ENCODE measurements at regions not wholly inside any gene's neighbourhood (a gene's known extent, or its start where the extent isn't known, plus 50 kb on each side); places are given as distances from the start of the nearest gene placed in this dataset.
"Not testable (repeated sequence)": the region's sequence is repeated elsewhere in the genome, so short reads cannot be mapped to it uniquely, and the experiment has no call there.

DNA sequence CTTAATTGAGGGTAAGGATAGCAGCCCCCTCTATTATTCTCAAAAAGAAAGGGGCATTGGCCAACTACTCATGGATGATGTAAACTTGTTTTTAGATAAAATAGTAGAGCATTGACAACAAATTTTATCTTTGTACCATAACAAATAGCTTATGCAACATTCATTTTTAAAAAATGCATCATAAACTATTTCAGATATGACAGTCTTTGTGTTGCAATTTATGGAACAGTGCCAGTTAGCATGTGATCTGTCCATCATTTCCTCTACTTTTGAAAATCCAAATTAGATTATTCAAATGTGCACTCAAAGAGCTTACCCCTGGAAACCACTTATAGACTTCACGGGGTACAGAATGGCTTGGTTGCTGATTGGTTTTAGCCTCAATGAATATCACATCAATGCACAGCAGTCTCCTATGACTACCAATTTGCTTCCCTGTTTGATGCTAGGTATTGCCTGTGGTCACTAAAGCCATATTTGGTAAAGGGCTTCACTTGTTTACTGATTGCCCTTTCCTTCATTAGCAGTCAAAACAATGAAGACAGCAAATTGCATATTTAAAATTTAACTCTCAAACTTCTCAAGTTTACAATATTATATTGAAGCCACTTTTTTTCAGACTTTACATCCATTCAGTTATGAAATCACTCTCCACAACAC is 274.9 kb upstream of the MGAT4C start:
- no peak for DNase-seq

DNA sequence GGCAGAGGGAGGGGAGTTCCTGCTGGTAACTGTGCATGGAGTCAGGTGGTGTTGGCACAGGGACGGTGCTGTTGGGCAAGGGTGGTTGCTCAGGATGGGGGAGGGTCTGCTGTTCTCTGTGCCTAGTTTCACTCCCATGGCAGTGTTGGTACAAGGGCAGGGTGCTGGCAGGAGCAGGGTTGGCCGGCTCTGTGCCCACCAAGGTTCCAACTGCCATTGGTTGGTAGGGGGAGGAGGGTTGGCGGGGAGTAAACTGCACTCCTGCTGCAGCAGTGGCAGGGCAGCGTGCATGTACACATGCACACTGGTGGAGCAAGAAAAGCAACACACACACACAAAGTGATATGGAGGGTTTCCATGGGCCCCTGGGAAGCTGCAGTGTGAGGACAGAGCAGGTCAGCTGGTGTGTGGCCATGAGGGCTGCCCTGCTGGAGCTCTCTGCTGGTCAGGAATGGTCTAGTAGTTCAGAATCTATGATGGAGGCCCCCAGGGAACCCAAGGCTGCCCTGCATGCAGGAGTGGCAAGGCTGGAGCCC is 269.9 kb upstream of the MGAT4C start:
- no peak for DNase-seq

DNA sequence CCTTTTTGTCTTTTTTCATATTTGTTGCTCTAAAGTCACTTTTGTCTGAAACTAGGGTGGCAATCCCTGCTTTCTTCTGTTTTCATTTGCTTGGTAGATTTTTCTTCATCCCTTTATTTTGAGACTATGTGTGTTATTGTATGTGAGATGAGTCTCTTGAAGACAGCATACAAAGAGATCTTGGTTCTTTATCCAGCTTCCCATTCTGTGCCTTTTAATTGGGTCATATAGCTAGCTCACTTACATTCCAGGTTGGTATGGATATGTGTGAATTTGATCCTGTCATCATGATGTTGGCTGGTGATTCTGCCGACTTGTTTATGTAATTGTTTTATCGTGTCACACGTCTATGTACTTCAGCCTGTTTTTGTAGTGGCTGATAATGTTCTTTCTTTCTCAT is 267.7 kb upstream of the MGAT4C start:
- DNase-seq: no peak

DNA sequence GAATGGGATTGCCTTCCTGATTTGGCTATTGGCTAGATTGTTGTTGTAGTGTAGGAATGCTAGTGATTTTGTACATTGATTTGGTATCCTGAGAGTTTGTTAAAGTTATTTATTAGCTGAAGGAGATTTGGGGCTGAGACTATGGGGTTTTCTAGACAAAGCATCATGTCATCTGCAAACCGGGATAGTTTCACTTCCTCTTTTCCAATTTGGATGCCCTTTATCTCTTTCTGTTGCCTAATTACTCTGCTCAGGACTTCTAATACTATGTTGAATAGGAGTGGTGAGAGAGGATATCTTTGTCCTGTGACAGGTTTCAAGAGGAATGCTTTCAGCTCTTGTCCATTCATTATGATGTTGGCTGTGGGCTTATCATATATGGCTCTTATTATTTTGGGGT is 265.7 kb upstream of the MGAT4C start:
- no peak for DNase-seq

DNA sequence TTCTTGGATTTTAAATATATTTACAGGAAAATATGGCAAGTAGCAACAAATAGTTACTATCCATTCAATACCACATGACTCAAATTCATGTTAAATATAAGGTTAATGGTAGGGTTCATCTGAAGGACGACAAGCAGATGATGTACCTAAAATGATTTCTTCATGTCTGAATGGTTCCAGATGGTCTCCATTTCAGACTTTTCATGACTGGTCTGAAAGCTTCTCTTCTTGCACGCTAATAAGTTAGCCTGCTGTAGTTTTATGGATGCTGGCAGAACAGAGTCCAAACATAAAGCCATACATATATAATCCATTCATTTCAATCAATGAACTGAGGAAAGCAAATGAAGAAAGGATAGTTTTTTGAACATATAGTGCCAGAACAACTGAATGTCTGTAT is 257.0 kb upstream of the MGAT4C start:
- DNase-seq: no peak

DNA sequence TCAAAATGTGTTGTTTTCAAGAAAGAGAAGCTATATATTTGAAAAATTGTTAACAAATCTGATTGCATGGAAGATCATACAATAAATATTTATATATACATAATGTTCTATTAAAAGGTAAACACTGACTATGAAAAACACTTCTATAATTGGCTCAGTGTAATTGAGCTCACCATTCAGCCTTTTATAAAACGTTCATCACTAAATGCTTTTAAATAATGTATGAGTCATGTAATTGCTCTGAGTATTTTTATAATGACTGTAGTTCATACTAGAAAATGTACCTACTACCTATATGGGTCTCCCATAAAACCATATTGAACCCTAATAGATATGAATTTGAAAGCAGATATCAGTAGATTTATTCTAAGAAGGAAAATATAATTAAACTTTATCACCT is 240.4 kb upstream of the MGAT4C start:
- no peak for DNase-seq

DNA sequence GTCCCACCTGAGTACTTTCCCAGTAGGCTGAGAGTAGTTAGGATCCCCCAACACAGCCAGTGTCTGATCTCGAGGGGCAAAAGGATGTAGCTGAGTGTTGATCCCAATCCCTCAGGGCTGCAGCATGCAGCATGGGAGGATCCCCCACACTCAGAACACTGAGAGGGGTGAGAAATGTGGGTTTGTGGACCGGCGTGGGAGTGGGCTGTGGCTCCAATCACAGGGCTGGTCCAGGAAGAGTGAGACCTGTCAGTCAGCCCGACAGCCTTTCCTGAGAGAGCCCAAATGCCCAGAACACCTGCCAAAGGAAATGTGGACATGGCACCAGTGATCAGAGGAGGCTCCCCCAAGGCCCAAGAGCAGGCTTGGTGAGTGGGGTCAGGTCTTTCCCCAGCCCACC is 228.3 kb upstream of the MGAT4C start:
- no peak for DNase-seq

DNA sequence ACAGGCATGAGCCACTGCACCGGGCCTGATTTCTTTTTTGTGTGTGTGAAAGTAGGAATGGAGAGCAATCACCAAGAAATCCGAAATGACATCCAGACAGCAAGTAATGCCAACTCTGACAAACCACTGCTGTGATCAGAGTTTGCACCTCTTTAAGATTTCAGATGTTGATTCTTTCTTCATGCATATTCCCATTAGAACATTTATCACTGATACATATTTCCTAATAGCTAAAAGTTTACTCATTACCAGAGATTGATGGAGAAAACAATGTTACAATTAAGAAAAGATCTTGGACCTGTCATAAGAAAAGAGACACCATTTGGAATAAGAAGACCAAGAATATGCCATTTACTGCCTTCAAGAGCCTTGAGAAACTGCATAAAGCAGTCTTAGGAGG is 217.0 kb upstream of the MGAT4C start:
- DNase-seq: no peak

DNA sequence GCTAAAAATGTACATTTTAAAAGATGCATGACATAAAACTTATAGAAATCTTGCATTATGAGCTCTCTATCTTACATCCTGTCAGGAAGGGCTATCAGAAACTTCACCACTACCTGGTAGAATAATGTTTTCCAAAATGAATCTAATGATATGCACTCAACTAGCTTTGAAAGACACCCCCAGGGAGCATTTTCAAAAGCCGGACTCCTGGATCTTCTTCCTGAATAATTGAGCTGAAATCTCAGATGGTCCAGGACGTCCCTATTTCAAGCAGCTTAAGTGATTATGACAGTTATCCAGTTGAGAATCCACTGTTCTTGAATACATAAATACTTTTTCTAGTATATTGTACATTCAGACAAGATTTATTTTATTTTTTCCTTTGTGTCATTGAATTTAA is 200.6 kb upstream of the MGAT4C start:
- no peak for DNase-seq

DNA sequence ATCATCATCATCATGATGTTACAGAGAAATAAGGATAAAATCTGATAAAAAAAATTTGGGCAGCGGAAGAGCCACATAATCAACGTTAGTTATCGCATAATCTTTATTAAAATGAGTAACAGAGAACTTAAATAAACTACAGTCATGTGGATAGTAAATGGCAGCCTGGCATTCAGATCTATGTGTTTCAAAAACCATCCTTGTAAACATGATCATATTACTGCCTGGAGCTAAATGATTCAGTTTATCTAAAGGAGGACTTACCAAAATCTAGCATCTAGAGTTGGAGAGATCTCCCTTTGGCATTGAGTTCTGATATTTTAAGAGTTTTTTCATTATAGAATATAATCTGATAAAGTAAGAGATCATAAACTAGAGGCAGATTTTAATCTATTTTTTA is 200.1 kb upstream of the MGAT4C start:
- no peak for DNase-seq

DNA sequence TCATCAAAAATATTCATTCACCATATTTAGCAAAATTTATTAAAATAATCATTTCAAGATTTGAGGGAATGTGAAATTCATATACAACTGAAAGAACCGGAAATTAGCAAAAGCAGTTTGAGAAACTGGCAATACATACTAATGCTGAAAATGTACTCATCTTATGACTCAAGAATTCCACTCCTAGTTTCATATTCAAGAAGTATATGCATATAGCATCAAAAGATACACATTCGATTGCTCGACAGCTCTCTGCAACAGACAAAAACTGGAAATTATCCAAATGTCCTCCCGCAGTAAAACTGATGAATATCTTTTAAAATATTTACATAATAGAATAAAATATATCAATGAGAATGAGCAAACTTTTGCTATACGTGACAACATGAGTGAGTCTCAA is 189.2 kb upstream of the MGAT4C start:
- no peak for DNase-seq

DNA sequence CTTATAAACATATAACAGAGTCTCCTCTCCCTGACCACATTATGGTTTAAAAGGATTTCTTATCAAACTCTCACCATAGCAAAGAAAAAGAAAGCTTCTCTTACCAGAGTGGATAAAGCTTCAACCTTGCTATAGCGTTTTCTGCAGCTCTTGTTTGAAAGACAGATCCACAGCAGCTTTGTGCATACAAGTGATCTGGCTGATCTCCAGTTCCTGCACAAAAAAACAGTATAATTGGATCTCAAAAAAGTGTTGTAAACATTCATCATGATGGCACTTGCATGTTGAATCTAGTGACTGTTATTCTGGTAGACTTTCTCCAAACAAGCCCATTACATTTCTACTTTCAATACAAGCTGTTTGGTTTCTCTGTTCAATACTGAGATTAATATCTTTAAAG is 178.9 kb upstream of the MGAT4C start:
- no peak for DNase-seq

DNA sequence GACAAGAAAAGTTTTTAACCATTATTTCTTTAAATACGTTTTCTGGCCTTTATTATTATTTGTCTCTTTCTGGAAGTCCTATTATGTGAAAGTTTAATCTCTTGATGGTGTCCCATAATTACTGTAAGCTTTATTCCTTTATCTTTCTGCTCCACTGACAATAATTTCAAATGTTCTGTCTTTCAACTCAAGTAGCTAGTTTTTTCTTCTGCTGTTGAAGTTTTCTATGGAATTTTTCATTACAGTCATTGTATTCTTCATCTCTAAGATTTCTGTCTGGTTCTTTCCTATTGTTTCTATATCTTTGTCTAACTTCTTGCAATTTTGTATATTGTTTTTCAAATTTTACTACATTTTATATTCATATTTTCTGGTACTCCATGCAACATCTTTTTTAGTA is 173.6 kb upstream of the MGAT4C start:
- DNase-seq: no peak

DNA sequence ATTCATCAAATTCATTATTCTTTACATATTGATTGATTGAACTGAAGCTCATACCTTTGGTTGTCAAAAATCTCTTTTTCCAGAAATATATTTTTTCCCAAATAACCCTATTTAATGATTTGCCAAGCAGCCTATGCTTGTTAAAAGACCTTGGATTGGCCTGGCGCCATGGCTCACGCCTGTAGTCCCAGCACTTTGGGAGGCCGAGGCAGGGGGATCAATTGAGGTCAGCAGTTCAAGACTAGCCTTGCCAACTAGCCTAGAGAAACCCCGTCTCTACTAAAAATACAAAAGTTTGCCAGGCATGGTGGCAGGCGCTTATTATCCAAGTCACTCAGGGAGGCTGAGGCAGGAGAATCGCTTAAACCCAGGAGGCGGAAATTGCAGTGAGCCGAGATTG is 165.1 kb upstream of the MGAT4C start:
- no peak for DNase-seq

DNA sequence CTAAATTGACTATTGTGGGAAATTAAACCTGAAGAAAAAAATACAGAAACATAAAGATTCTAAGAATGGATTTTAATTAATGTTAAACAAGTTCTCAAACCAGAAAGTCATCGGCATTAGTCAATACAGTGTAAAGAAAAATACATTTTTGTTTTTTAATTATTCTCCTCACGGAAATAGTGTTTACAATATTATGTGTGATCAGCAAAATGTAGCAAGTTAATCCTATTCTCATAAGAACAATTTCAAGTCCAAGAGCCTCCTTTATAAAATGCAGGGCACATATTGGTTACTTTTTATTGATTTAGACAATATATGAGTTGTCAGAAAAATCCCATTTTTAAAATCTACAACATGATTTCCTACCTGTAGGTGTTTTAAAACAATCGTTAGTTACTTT is 158.0 kb upstream of the MGAT4C start:
- no peak for DNase-seq

DNA sequence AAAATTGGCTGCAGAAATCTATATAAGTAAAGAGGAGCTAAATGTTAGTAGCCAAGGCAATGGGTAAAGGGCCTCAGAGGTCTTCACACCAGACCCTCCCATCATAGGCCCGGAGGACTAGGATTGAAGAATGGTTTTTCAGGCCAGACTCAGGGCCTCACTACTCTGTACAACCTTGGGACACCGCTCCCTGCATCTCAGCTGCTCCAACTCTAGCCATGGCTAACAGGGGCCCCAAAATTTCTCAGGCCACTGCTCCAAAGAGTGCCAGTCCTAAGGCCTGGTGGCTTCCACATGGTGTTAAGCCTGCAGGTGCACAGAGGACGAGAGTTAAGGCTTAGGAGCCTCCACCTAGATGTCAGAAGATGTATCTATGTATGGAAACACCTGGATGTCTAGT is 155.5 kb upstream of the MGAT4C start:
- no peak for DNase-seq

DNA sequence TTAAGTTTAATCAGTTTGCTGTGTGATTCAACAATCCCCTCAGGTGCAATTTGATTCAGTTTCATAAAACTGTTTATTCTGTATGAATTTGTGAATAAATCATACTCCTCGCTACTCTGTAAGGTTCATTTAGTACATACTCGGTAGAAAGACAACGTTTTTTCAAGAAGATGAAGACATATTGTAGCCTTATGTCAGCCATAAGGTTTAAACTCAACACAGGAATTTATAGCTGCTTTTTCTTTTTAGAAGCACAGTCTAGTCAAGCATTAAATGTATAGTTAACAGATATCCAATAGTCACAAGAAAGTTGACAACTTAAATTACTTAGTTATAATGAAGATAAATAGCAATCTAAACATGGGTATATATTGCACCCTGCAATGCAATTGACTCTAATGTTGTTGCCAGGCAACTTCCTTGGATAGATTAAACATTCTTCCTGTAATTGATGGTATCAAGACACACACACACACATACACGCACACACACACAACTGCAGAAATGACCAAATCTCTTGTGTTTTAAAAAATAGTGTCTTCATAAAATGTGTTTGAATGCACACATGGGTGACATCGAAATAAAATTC is 151.5 kb upstream of the MGAT4C start:
- DNase-seq: no peak

DNA sequence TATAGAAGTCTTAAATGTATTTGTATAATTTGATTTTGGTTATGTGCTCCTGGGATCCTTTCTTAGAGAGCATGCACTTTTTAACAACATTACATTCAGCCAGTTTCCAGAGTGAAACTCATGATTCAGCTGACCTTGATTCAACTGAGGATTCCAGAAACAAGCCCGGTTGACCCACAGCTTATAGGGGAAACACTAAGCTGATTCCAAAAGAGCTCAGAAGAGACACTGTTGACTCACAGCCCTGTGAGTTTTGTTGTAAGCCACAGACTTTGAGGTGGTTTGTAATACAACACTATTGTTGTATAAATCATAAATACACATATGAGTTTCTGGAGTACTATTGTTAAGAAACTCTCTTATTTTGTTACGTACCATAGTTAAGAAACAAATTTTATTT is 133.8 kb upstream of the MGAT4C start:
- no peak for DNase-seq

DNA sequence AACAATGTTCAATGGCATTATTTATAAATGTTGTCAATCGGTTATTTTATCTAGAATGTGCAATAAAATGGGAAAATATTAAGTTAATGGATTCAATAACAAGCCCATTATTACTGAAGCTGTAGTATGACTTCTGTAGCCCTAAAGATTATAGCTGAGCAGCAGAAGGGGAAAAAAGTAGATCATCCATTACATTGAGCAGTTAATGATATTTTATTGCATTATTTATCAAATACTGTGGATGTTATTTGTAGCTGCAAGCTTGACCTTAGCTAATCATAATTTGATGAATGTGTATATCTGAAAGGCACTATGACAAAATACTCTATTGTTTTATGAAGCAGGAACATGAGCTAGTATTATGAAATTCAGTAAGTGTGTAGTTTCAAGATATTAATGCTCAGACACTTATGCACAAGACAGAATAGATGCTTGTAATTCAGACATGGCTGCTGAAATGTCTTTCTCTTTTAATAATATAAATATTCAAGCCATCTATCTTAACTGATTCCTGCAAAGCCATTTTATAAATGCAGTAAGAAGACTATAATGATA is 131.5 kb upstream of the MGAT4C start:
- no peak for DNase-seq

DNA sequence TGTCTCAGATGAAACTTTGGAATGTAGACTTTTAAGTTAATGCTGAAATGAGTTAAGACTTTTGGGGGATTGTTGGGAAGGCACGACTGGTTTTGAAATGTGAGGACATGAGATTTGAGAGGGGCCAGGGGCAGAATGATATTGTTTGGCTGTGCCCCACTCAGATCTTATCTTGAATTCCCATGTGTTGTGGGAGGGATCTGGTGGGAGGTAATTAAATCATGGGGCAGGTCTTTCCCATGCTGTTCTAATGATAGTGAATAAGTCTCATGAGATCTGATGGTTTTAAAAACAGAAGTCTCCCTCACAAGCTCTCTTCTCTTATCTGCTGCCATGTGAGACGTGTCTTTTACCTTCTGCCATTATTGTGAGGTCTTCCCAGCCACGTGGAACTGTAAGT is 127.6 kb upstream of the MGAT4C start:
- not testable (repeated sequence) for DNase-seq

DNA sequence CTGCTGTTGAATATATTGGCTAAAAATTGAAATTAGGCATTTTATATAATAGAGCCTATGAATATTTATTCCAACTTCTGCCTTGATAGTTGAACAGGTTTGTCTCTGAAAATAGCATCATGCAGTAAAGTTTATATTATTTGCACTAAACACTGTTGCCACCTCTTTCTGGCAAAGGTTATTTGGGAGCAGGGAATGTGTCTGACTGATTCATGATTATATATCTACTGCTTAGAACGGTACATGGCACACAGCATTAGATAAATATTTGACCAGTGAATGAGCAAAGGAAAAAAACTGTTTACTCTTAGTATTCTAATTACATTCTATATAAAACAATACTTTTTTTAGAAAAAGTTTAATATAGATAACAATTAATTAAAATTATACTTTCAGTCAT is 123.1 kb upstream of the MGAT4C start:
- no peak for DNase-seq

DNA sequence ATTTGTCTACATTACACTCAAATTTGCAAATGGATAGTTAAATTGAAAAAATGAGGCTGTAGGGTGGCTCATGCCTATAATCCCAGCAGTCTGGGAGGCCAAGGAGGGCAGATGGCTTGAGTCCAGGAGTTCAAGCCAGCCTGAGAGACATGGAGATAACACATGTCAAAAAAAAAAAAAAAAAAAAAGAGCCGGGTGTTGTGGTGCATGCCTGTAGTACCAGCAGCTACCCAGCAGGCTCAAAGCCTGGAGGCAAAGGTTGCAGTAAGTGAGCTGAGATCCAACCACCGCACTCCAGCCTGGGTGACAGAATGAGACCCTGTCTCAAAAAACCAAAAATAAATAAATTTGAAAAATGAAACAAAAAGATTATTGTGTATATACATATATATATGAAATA is 119.9 kb upstream of the MGAT4C start:
- DNase-seq: no peak

DNA sequence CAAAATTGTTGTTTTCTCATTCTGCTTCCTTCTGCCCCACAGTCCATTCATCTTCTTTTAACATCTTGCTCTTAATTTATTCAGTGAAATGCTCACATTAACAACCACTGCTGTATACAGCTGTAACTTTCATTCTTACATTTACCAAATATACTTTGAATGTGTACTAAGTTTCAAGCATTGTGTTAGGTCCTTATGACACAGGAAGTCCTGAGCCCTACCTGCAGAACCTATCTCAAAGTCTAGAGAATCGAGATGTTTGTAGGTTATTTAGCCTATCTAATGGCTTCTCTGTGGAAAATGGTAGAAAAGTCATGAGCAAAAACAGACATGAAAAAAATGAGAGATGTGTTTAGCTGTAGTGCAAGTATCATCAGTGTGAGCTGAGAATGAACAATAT is 117.6 kb upstream of the MGAT4C start:
- no peak for DNase-seq

DNA sequence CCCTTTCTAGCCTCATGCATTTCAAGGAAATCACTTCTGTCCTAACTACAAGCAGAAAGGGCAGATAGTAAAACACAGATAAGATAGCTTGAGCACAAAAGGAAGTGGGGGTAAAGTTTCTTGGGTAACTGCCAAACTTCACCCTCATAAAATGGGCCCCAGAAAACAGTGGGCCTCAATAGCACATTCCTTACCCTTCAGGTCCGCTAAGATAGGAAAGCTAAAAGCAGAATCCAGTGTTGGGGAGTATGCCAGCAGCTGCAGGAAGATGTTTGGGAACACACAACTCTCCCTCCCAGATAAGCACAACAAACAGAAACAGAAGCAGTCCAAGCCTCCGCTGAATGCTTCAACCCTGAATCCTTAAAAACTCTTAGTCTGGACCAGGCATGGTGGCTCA is 110.9 kb upstream of the MGAT4C start:
- no peak for DNase-seq

DNA sequence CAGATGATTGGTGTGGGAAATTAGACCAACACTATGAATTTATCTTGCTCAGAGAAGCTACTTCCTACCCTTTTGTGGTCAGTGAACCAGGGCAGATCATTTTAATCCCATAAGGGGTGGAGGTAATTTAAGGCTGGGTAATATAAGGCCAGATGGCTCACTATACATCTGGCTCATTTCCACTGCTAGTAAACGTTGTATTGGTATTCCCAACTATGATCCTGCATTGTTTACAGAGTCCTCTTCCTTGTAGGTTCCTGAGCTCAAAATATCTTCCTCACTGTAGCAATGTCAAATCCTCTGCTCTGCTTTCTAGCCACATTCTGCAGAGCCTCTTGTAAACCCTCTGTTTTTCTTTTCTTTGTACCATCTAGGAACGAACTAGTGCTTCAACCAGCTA is 93.0 kb upstream of the MGAT4C start:
- DNase-seq: no peak
